Thoracic aorta (tissue), 2 donors: ENCODE measurements at regions not wholly inside any gene's neighbourhood (a gene's known extent, or its start where the extent isn't known, plus 50 kb on each side); places are given as distances from the start of the nearest gene placed in this dataset.

Experiments used
- ATAC-seq: fragments of 150-250 bp; one replicate; pipeline ENCODE4 v1.8.0; 2017; ENCODE audit warnings: low read depth; ENCODE audit not compliant: insufficient number of reproducible peaks, low FRiP score
- DNase-seq: peaks from one replicate; pipeline ENCODE4 v3.0.0-alpha.2; 2020; ENCODE audit warnings: low spot score
- H3K27ac ChIP-seq, 2 donors: fragments of 200-600 bp; sonication (generic); 1 replicate in 1 of 2; 2 replicates in 1 of 2; pipeline ENCODE4 v1.5.1; 2016; ENCODE audit warnings: mild to moderate bottlenecking in 2 of 2, moderate library complexity in 2 of 2
- H3K27me3 ChIP-seq: fragments of 200-600 bp; sonication (generic); replicated peaks from 2 replicates; pipeline ENCODE4 v1.6.0; 2016; ENCODE audit warnings: mild to moderate bottlenecking; ENCODE audit not compliant: insufficient read depth
- H3K36me3 ChIP-seq: fragments of 200-600 bp; sonication (generic); one replicate; pipeline ENCODE4 v1.5.1; 2016
- H3K4me1 ChIP-seq, 2 donors: fragments of 200-600 bp; sonication (generic); 1 replicate in 1 of 2; 2 replicates in 1 of 2; pipeline versions ENCODE4 v1.5.1 to v1.6.0; 2016; ENCODE audit warnings: low read depth in 2 of 2, mild to moderate bottlenecking in 1 of 2; ENCODE audit not compliant: control insufficient read depth in 1 of 2
- H3K4me3 ChIP-seq: fragments of 200-600 bp; sonication (generic); 2 replicates; pipeline ENCODE4 v1.5.1; 2016; ENCODE audit warnings: mild to moderate bottlenecking
- H3K9me3 ChIP-seq: fragments of 200-600 bp; sonication (generic); 2 replicates; pipeline ENCODE4 v1.5.1; 2016
- CTCF ChIP-seq: fragments of 200-600 bp; sonication (generic); IDR thresholded peaks from one replicate; pipeline ENCODE4 v1.5.1; 2019; ENCODE audit warnings: antibody characterized with exemption

GRCh38 chr2:19272941-19273470, 85.4 kb downstream of the OSR1 start:
- no peaks in the 10 kb centered on the region for H3K4me1 ChIP-seq
- H3K27ac ChIP-seq, result no peak overlapping the region
- H3K9me3 ChIP-seq, result no peaks in the 10 kb centered on the region
- DNase-seq (no peak), ATAC-seq (no peak)
- no peak for TF ChIP-seq CTCF
- no peaks in the 10 kb centered on the region for H3K36me3 ChIP-seq
- no peaks in the 10 kb centered on the region for H3K27me3 ChIP-seq
- H3K4me3 ChIP-seq, result no peak overlapping the region

GRCh38 chr2:19272039-19272438, 86.4 kb downstream of the OSR1 start:
- DNase-seq (no peak), ATAC-seq (no peak)
- no peak for TF ChIP-seq CTCF
- H3K27ac ChIP-seq, result no peak overlapping the region
- H3K9me3 ChIP-seq, result no peaks in the 10 kb centered on the region
- no peak overlapping the region for H3K4me3 ChIP-seq
- no peaks in the 10 kb centered on the region for H3K4me1 ChIP-seq
- no peaks in the 10 kb centered on the region for H3K36me3 ChIP-seq
- H3K27me3 ChIP-seq, result no peaks in the 10 kb centered on the region

GRCh38 chr2:19264852-19265251, 93.6 kb downstream of the OSR1 start:
- Histone ChIP-seq H3K4me1 (peaks cover 0 to 13% of the 10 kb centered on the region in 2 donors), H3K36me3 (no peaks in the 10 kb centered on the region), H3K9me3 (no peaks in the 10 kb centered on the region), H3K27me3 (no peaks in the 10 kb centered on the region), H3K4me3 (no peak overlapping the region), H3K27ac (no peak overlapping the region)
- ATAC-seq (no peak), DNase-seq (no peak)
- no peak for TF ChIP-seq CTCF

GRCh38 chr2:19262150-19262549, 96.3 kb downstream of the OSR1 start:
- DNase-seq (no peak), ATAC-seq (no peak)
- no peaks in the 10 kb centered on the region for H3K9me3 ChIP-seq
- H3K27ac ChIP-seq, result no peak overlapping the region
- no peak overlapping the region for H3K4me3 ChIP-seq
- H3K4me1 ChIP-seq, result peaks cover 0 to 13% of the 10 kb centered on the region in 2 donors
- H3K27me3 ChIP-seq, result no peaks in the 10 kb centered on the region
- H3K36me3 ChIP-seq, result no peaks in the 10 kb centered on the region
- TF ChIP-seq CTCF, result no peak

GRCh38 chr2:19261061-19261460, 97.4 kb downstream of the OSR1 start:
- Histone ChIP-seq H3K4me3 (no peak overlapping the region), H3K9me3 (no peaks in the 10 kb centered on the region), H3K36me3 (no peaks in the 10 kb centered on the region), H3K27me3 (no peaks in the 10 kb centered on the region), H3K4me1 (peaks cover 0 to 13% of the 10 kb centered on the region in 2 donors), H3K27ac (no peak overlapping the region)
- ATAC-seq, result no peak
- no peak for DNase-seq
- TF ChIP-seq CTCF, result no peak
